HG03457 (cell line): ENCODE measurements at regions not wholly inside any gene's neighbourhood (a gene's known extent, or its start where the extent isn't known, plus 50 kb on each side); places are given as distances from the start of the nearest gene placed in this dataset.
A peak's percentile ranks its signal among the peaks of the same experiment; 100 is the strongest.
"Not testable (repeated sequence)": the region's sequence is repeated elsewhere in the genome, so short reads cannot be mapped to it uniquely, and the experiment has no call there.

ENCODE experiments used
- ATAC-seq: cut with Tn5 transposase; IDR thresholded peaks from one replicate; pipeline ENCODE4 v1.9.1; 2021; ENCODE audit warnings: moderate number of reproducible peaks; ENCODE audit not compliant: unreplicated experiment

DNA sequence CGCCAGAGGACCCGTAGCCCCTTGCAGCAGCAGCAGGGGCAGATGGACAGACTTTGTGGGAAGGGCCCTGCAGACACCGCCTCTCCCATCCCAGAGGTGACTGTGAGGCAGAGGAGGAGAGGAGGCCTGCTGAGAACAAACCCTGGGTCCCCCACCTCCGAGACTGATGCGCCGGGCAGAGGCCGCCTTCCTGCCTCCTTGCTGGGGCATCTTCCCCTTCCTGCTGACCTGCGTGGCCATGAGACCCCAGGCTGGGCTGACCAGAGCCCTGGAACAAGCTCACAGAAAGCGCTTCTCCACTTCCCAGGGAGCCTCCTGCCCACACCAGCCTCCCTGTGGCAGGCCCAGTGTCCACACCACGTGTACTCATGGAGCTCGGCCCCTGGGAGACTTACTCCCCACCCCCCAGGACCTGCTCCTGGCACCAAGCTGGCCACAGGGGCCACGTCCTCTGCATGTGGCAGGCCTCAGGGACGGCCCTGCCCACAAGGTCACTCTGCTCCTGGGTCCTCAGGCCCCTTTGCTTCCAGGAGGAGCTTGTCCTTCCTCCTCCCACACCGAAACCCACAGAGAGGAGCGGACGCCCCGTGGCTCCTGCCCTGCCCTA lies 119.0 kb upstream of the ZNF469 start:
- not testable (repeated sequence) for ATAC-seq

DNA sequence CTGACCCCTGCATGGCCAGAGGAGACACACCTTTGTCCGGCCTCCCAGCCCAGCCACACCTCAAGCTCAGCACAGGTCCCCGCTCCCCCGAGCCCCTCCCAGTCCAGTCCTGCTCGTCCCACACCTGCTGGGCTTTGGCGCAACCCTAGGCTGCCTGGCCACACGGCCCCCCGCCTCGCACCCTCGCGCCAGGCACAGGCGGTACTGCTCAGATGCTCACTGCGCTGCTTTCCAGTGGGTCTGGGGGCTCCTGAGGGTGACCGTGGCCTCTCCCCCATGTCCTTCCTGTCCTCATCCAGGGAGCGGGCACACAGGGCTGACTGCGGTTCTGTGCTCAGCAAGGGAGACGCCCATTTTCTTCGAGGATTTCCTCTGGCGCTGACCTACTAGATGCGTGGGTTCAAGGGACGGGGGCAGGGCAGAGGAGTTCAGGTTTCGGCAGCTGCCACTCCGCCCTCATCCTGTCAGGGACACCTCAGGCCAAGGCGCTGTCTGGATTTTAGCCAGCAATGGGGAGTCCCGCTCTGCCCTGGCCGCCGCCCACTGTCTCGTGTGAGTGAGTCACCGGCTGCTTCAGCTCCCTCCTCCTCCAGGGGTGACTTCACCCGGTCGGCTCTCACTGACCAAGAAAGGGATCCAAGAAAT lies 118.0 kb upstream of the ZNF469 start:
- peak; percentile 66 for ATAC-seq

DNA sequence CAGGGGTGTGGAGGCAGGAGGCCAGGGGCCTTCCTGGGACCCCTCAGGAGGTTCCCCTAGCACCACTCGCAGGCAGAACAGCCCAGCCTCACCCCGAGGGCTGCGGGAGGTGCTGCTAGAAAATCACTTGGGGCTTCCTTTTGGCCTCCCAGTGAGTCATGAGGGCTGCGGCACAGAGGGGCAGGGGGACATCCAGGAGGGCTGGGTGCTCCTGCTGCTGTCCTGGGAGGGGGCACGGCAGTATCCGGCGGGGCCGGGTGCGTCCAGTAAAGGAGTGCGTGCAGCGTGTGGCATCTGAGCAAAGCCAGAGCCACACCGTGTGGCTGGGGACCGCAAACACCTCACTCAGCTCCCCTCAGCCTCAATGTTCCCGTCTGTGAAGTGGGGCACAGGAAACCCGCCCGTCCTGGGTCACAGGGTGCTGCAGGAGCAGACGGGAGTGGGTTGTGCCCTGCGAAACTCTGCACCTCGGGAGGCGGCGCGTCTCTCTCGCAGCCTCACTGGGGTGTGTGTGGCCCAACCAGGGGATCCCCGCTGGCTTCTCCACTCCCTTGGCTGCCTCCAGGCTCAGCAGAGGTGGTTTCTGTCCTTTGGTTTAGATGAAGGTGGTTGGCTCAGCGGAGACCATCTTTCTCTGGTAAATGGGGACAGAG lies 117.3 kb upstream of the ZNF469 start:
- peak; percentile 32 for ATAC-seq

DNA sequence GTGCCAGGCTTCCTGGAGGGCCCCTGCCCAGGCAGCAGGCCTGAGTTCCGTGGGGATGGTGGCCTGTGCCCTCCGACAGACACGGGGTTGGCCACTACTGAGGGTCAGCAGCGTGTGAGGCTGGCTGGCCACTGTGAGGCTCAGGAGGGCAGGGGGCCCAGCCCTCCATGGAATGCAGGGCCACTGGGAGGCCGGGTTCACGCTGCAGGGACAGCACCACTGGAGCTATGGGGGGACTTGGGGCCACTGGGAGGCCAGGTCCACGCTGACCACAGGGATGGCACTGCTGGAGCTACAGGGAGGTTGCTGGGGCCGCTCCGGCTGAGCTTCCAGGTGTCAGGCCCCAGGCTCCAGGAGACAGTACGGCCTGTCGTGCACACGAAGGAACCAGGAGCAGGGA lies 116.7 kb upstream of the ZNF469 start:
- not testable (repeated sequence) for ATAC-seq

DNA sequence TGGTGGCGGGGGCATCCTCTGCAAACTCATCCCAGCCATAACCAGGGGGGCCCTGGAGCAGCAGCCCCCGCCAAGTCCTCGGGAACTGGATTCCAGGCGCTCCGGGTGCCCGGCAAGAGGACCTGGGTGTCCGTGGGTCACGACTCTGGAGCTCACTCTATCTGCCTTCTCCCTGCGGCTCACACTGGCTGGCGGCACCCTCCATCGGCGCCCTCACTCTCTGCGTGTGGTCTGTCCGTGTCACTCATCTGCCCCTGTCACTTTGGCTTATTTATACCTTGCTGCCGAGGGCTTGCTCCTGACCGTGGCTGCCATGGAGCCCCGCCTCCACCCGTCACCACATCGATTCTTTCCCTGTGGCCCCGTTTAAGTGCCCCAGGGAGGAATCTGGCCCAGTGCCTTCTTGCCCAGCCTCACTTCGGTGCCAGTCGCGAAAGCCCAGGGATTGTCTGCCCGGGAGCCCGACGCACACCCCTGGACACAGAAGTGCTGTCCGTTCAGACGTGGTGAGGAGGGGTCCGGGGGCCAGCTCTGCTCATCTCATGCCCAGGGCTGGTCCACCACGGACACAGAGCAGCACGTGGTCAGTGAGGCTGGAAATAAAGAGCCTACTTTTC lies 115.7 kb upstream of the ZNF469 start:
- not testable (repeated sequence) for ATAC-seq

DNA sequence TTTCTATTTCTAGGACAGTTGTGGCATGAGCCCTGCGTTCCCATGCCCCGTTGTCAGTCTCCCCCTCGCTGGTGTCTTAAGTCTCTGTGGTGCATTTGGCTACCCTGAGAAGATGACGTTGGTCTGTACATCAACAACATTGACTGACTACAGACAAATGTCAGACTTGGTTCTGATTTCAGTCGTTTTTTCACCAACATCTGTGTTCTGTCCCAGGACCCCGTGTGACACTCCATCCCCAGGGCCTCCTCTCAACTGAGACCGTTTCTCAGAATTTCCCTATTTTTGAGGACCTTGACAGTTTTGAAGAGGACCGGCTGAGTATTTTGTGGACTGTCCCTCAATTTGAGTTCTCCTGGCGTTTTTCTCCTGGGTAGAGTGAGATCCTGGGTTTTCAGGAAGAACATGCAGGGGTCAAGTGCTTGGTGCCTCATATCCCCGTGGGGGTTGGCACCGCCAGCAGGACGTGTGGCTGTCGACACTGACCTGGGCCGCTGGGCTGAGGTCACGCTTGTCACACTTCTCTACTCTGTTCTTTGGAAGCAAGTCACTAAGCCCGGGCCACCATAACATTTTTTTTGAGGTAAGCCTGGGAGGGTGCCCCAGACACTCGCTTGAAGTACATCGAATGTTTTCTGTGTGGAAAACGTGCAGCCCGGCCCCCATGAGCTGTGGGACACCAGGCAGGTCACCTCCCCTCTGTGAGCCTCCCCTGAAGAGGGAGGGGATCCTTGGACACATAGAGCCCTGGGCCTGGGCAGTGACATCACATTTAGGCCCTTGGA lies 114.4 kb upstream of the ZNF469 start:
- not testable (repeated sequence) for ATAC-seq

DNA sequence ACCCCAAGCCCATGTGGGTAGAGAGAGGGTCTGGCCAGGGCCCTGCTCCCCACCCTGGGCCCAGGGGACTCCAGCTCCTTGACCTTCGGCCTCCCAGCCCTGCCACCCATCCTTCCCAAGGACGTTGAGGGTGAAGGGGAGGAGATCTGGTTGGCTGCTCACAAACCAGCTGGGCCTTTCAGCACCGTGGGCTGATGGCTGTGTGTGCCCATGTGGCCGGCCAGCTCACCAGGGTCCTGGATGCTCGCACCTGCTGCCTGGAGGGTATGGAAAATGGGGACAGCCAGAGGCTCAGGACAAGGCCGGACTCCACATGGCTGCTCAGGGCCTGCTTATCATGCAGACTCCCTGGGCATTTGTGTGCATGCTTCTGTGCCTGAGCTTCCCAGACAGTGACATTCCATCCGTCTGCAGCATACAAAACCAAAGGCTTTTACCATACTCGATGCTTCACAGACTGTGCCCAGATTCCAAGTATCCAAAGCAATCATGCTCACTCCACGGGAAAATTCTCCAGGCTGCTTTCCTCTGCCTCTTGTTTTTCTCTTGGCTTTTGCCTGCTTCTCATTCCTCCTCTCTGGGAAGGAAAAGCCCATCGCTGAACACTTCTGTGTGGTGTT lies 112.5 kb upstream of the ZNF469 start:
- ATAC-seq, result not testable (repeated sequence)

DNA sequence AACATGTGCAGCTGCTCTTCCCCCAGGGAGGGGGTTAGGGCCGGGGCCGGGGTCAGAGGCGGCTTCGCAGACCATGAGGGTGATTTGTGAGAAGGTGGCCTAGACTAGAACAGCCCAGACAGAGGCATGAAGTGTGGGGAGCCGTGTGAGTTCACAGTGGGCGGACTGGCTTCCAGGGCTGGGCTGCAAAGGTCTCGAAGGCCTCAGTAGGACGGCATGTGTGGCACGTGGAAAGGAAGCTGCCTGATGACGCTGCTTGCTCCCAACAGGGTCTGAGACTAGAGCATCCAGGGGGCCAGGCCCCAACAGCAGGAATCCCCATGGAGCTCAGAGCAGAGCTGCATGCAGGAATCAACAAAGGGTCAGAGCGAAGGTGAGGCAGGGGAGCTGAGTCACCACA lies 111.5 kb upstream of the ZNF469 start:
- ATAC-seq, result not testable (repeated sequence)

DNA sequence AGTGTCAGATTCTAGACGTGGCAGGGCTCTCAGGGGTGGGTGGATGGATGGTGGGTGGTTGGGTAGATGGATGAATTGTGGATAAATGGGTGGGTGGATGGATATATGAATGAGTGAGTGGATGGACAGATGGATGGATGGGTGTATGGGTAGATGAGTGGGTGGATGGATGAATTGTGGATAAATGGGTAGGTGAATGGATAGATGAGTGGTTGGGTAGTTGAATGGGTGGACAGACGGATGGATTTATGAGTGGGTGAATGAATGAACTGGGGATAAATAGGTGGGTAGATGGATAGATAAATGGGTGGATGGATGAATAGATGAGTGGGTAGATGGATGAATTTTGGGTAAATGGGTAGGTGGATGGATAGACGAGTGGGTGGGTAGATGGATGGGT lies 111.0 kb upstream of the ZNF469 start:
- not testable (repeated sequence) for ATAC-seq

DNA sequence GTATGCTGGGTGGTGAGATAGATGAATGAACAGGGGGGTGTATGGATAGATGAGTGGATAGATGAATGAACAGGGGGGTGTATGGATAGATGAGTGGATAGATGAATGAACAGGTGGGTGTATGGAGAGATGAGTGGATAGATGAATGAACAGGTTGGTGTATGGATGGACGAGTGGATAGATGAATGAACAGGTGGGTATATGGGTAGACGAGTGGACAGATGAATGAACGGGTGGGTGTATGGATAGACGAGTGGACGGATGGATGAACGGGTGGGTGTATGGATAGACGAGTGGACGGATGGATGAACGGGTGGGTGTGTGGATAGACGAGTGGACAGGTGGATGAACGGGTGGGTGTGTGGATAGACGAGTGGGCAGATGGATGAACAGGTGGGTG lies 110.3 kb upstream of the ZNF469 start:
- not testable (repeated sequence) for ATAC-seq

DNA sequence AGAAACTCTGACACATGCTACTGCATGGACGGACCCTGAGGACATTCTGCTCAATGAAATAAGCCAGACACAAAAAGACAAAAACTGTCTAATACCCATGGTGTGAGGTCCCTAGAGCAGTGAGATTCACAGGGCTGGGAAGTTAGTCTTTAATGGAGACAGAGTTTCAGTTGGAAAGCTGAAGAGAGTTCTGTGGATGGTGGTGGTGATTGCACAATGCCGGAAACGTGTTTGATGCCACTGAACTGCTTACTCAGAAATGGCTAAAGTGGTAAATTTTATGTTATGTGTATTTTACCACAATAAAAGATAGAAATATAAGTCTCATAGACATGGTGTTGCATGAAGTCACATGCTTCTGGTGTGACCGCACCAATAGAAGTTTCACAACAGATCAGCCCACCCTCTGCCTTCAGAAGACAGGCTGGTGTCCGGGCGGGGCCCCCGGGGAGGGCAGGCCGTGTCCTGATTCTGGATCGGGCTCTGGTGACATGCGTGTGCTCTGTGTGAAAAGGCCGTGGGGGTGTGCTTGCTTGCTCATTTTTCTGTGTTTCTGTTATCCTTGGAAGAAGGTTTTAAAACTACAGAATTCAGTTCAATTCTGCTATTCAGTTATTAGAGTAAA lies 108.5 kb upstream of the ZNF469 start:
- ATAC-seq, result not testable (repeated sequence)

DNA sequence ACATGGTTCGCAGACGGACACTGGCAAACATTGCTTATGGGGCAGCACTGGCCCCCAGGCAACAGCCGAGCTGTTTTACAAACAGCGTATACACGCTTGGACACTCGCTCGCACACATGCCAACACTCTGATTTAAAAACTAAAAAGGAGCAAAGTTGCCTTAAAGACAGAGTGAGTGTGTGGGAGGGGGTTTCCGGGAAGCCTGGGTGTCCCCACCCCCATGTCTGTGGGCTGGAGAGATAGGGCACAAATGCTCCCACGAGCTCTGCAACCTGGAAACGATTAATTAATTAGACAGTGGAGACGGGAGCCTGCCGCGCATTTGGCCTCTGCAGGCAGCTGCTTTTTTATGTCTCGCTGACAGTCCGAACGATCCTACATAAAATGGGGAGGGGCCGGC lies 107.9 kb upstream of the ZNF469 start:
- ATAC-seq, result no peak

DNA sequence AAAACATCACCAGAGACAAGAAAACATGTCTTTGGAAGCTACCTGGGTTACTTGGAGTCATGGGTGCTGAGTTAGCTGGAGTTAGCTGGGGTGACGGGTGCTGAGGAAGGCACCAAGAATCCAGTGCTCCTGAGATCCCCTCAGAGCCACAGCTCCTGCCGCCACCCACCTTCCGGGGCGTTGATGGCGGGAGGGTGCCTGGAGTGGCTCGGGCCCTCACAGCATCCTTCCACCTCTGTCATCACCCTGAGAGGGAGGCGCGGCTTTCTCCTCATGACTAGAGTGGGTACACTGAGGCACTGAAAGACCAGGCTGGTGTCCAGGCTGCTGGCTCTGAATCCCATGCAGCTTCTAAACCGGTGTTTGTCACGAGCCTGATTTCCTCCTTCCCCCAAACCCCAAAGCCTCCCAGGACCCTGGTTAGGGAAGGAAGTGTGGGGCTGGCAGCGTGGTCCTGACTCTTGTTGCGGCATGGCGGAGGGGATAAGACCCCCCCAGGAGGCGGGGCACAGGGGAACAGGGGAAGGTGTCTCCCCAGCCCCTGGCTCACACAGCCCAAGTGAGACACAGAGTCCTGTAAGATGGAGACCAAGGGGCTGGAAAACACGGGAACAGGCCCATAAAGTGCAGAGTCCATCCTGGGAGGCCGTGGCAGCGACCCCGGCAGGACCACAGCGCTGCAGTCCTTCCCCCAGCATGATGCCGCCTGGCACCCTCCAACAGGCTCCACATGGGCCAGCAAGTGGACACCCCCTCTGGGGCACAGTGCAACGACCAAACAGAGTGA lies 107.2 kb upstream of the ZNF469 start:
- ATAC-seq, result not testable (repeated sequence)

DNA sequence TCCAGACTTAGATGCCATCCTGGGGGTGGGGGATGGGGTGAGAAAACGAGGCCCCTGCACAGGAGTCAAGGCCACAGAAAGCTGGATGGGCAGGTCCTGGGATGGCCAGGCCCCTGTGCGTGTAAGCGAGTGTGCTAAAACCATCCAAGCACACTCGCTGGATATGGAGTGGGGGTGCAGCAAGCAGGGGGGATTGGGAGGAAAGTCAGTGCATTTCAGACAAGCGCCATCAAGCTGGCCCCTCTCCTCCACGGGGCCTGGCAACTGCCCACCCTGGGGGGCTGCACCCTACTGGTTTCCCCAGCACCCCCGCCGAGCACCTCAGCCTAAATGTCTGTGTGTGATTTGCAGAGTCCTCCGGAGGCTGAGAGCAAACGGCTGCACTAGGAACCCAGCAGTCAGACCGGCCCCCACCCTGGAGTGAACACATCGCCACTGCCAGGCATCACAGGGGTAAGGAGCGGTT lies 106.6 kb upstream of the ZNF469 start:
- ATAC-seq, result not testable (repeated sequence)

DNA sequence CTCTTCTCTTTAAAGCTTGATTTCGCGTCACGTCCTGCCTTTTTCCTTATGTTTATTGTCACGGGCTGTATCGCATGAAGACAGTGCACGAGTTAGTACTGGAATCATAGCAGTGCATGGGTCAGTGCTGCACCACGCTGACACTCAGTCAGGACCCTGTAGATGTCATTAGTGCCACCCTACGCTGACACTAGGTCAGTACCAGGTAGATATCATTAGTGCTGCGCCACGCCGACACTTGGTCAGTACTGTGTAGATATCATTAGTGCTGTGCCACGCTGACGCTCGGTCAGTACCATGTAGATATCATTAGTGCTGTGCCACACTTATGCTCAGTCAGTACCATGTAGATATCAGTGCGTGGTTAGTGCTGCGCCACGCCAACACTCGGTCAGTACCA lies 106.2 kb upstream of the ZNF469 start:
- no peak for ATAC-seq

DNA sequence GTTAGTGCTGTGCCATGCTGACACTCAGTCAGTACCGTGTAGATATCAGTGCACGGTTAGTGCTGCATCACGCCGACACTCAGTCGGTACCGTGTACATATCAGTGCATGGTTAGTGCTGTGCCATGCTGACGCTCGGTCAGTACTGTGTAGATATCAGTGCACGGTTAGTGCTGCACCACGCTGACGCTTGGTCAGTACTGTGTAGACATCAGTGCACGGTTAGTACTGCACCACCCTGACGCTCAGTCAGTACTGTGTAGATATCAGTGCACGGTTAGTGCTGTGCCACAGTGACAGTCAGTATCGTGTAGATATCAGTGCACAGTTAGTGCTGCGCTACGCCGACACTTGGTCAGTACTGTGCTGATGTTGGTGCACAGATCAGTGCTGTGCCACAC lies 102.8 kb upstream of the ZNF469 start:
- no peak for ATAC-seq

DNA sequence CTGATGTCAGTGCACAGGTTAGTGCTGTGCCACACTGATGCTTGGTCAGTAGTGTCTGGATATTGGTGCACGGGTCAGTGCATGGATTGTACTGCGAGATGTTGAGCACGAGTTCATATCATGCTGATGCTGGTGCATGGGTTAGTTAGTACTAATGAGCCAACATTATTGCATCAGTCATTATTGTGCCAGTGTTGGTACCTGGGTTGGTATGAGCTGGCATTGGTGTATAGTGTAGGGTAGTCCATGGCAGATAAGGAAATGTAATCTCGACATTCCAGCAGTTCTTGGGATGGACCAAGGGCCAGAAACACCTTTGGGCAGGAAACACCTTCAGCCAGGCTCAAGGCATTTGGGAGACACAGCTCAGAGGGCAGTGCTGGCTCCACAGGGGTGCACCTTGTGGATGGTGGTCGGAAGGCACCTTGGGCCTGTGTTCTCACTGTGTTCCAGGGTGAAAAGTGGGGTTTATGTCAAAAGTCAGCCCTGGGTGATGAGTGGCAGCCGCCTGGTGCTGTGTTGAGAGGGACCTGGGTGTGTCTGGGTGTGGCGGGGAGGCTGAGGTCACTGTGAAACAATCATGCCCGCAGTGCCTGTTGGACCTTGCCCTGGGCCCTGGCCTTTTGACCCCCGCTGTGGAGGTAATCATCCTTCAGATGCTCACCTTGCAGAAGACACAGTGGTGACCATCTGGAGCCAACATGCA lies 100.7 kb upstream of the ZNF469 start:
- ATAC-seq, result no peak

DNA sequence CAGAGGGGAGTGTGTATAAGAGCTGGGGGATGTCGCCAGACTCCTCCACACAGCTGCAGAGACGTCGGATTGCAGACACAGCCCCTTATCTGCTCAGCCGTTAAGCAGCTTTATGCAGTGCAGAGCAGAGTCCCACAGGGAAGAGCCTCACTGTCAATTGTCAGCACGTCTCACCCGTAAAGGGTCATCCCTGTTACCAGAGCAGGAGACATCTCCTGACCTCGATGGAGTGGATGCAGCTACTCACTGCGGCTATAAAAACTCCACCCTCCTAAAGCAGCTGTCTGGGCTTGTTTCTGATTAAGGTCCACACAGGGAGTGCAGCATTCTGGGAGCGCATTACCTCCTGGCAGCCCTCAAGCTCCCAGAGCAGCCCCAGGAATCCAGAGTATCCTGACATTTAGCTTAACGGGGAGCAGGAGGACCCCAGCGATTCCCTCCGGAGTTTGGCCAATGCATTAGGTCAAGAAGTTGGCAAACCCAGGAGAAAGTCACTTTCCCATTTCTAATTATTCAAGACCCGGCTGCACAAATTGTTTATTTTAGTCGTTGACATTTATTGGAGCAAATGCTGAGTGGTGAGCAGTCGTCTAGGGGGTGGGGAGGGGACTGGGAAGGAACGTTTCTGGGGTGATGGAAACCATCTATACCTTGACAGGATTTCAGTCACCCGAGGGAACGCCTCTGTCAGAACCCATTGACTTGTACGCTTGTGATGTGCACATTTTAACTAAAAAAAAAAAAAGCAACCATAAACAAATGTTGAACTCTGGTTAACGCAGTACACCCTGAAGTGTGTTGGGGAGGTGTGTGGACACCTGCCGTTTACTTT lies 100.0 kb upstream of the ZNF469 start:
- no peak for ATAC-seq
